ENCODE measurements at regions not wholly inside any gene's neighbourhood (a gene's known extent, or its start where the extent isn't known, plus 50 kb on each side); places are given as distances from the start of the nearest gene placed in this dataset.

- Histone ChIP-seq H3K23me2 (ENCODE audit: low read depth, low read length) (peaks cover 2% of the 10 kb centered on the region; the same call in 1 of the 2 replicates), H2AFZ (ENCODE audit: low read length) (no peak overlapping the region), H4K8ac (ENCODE audit: extremely low read depth, insufficient read depth, low read length) (no peak overlapping the region), H2BK12ac (ENCODE audit: low read depth, low read length) (no peak overlapping the region), H3K9ac (replicated peaks in 1 of 4; ENCODE audit: extremely low read depth in 1 of 4, low read depth in 3 of 4, low read length in 3 of 4) (no peak overlapping the region), H2AK5ac (ENCODE audit: low read depth, low read length) (no peak overlapping the region), H3K4me3 (ENCODE audit: extremely low read depth in 1 of 4, insufficient read depth in 2 of 4, low read depth in 3 of 4, low read length in 4 of 4) (no peak overlapping the region), H3K23ac (ENCODE audit: insufficient read length) (no peak overlapping the region), H3K4ac (replicated peaks; ENCODE audit: insufficient read length, low read depth, low read length) (no peak overlapping the region), H3K79me1 (ENCODE audit: low read depth, low read length) (no peaks in the 10 kb centered on the region), H3K36me3 (ENCODE audit: control insufficient read depth in 2 of 4, insufficient read depth in 4 of 4, low read length in 3 of 4) (no peaks in the 10 kb centered on the region), H3K79me2 (ENCODE audit: control insufficient read depth in 1 of 2, insufficient read depth in 2 of 2, low read length in 2 of 2) (no peaks in the 10 kb centered on the region), H3K9me3 (ENCODE audit: insufficient read depth in 2 of 2, low read depth in 1 of 2, low read length in 1 of 2) (no peaks in the 10 kb centered on the region), H3K4me1 (replicated peaks in 1 of 4; ENCODE audit: control insufficient read depth in 3 of 4, insufficient read depth in 4 of 4, low read length in 3 of 4) (no peaks in the 10 kb centered on the region), H2BK20ac (ENCODE audit: low read length) (no peak overlapping the region), H4K5ac (ENCODE audit: insufficient read length, low read depth, low read length) (no peak overlapping the region), H2BK15ac (ENCODE audit: low read length) (no peak overlapping the region), H2BK5ac (ENCODE audit: low read depth, low read length) (no peak overlapping the region), H3K4me2 (ENCODE audit: insufficient read depth in 1 of 2, low read depth in 2 of 2, low read length in 2 of 2) (no peak overlapping the region), H4K20me1 (replicated peaks in 1 of 2; ENCODE audit: control insufficient read depth in 1 of 2, insufficient read depth in 2 of 2, low read length in 2 of 2) (no peaks in the 10 kb centered on the region), H3K14ac (ENCODE audit: insufficient read length) (no peak overlapping the region), H3K18ac (ENCODE audit: extremely low read depth, low read length) (no peak overlapping the region), H4K91ac (replicated peaks; ENCODE audit: insufficient read length, low read length) (no peak overlapping the region), H3K56ac (replicated peaks; ENCODE audit: insufficient read length, low read depth, low read length) (no peak overlapping the region), H2BK120ac (replicated peaks; ENCODE audit: low read depth, low read length) (no peak overlapping the region), H3K27ac (ENCODE audit: low read depth, low read length) (no peak overlapping the region), H3K27me3 (replicated peaks in 1 of 4; ENCODE audit: control insufficient read depth in 3 of 4, extremely low read depth in 1 of 4, insufficient read depth in 3 of 4, low read length in 3 of 4) (no peaks in the 10 kb centered on the region)
- ChIA-PET CTCF (ENCODE audit: partially characterized antibody) (interaction anchor here (0.7 to 2.3 kb wide), 2 partner anchors 29 to 167 kb away, joined by 3 to 8 read pairs; no protein-coding TSS in a partner anchor), POLR2A (ENCODE audit: partially characterized antibody) (no interaction called here)
- FAIRE-seq = no peak
- 96% methylated on average over 2 of the region's 2 CpGs; no CpG with 5 or more reads in 1 of the 2 experiments for WGBS, 2 experiments (ENCODE audit: extremely low coverage in 1 of 2, insufficient coverage in 1 of 2, insufficient read length in 1 of 2, insufficient replicate concordance in 2 of 2, low coverage in 1 of 2, low lambda C conversion rate in 2 of 2, missing lambda C conversion rate in 1 of 2)
- no peak for DNase-seq (ENCODE audit: low read depth in 1 of 2, low spot score in 2 of 2)
- TF ChIP-seq SP2 (IDR thresholded peaks at IDR 0.05; ENCODE audit: low read length) (no peak), HDAC2 (IDR thresholded peaks at IDR 0.05; ENCODE audit: borderline replicate concordance in 1 of 2, low read depth in 2 of 2, low read length in 2 of 2) (no peak), CBX5 (IDR thresholded peaks at IDR 0.05; ENCODE audit: low read depth, low read length) (no peak), ATF2 (IDR thresholded peaks at IDR 0.05; ENCODE audit: low read length) (no peak), FOSL1 (IDR thresholded peaks at IDR 0.05; ENCODE audit: insufficient read depth, low read depth, low read length) (no peak), CTBP2 (IDR thresholded peaks at IDR 0.05; ENCODE audit: borderline replicate concordance, insufficient read depth, insufficient read length, low read length) (no peak), CREB1 (IDR thresholded peaks at IDR 0.05) (no peak), POLR2A (IDR thresholded peaks at IDR 0.05; ENCODE audit: control extremely low read depth in 1 of 2, low read depth in 2 of 2, low read length in 2 of 2) (no peak), TAF7 (optimal IDR thresholded peaks at IDR 0.05; ENCODE audit: borderline replicate concordance, low read depth, low read length) (no peak), PHF8 (conservative IDR thresholded peaks at IDR 0.05; ENCODE audit: low read depth, low read length) (no peak), CHD1 (IDR thresholded peaks at IDR 0.05; ENCODE audit: low read depth, low read length) (no peak), ASH2L (IDR thresholded peaks at IDR 0.05; ENCODE audit: low read length) (no peak), RBBP5 (IDR thresholded peaks at IDR 0.05; ENCODE audit: borderline replicate concordance, low read depth, low read length) (no peak), RXRA (IDR thresholded peaks at IDR 0.05; ENCODE audit: insufficient read depth, low read depth, low read length) (no peak)
Measured at GRCh38 chr12:39074063-39074462, 168.7 kb upstream of the CPNE8 start.
